Keratinocyte (primary cell): ENCODE measurements at regions not wholly inside any gene's neighbourhood (a gene's known extent, or its start where the extent isn't known, plus 50 kb on each side); places are given as distances from the start of the nearest gene placed in this dataset.

Experiments
- DNase-seq: peaks from one replicate; pipeline ENCODE4 v3.0.0-alpha.2; 2011; ENCODE audit warnings: low read depth, missing footprints, low spot score
- FAIRE-seq: peaks from 2 replicates; lab custom pipeline; 2011; peaks lifted over from hg19 to GRCh38; lab: Jason Lieb, UNC
- H2AFZ ChIP-seq: 2 replicates; pipeline ENCODE4 v1.6.0; 2012; ENCODE audit warnings: low read length, control low read depth, inconsistent platforms; ENCODE audit not compliant: control insufficient read depth
- H3K27ac ChIP-seq: 2 replicates; pipeline ENCODE4 v1.5.1; 2011; ENCODE audit warnings: low read length; ENCODE audit not compliant: control insufficient read depth, insufficient read depth
- H3K27me3 ChIP-seq: 3 replicates; pipeline ENCODE4 v1.6.0; 2011; ENCODE audit warnings: low read length; ENCODE audit not compliant: control insufficient read depth, insufficient read depth; ENCODE audit errors: extremely low read depth
- H3K36me3 ChIP-seq, 2 experiments: 2 replicates in 1 of 2; 3 replicates in 1 of 2; pipeline ENCODE4 v1.5.1; 2011; ENCODE audit warnings: low read length in 2 of 2, mild to moderate bottlenecking in 1 of 2; ENCODE audit not compliant: control insufficient read depth in 2 of 2, insufficient read depth in 2 of 2; ENCODE audit errors: extremely low read depth in 1 of 2
- H3K4me1 ChIP-seq: 3 replicates; pipeline ENCODE4 v1.5.1; 2011; ENCODE audit warnings: low read length; ENCODE audit not compliant: control insufficient read depth, insufficient read depth; ENCODE audit errors: extremely low read depth
- H3K4me2 ChIP-seq: 3 replicates; pipeline ENCODE4 v1.6.0; 2011; ENCODE audit warnings: low read depth, low read length; ENCODE audit not compliant: control insufficient read depth, insufficient read depth; ENCODE audit errors: extremely low read depth
- H3K4me3 ChIP-seq, 3 experiments: fragments of 200-600 bp in 1 of 3; sonication (generic) in 1 of 3; 2 replicates in 2 of 3; 3 replicates in 1 of 3; pipeline ENCODE4 v1.5.1; 2011 to 2016; ENCODE audit warnings: low read length in 3 of 3, mild to moderate bottlenecking in 3 of 3, control low read depth in 2 of 3, inconsistent platforms in 1 of 3, low read depth in 1 of 3, mixed read lengths in 1 of 3, mixed run types in 1 of 3, moderate library complexity in 1 of 3; ENCODE audit not compliant: control insufficient read depth in 2 of 3, insufficient read depth in 2 of 3; ENCODE audit errors: extremely low read depth in 1 of 3
- H3K79me2 ChIP-seq: 2 replicates; pipeline ENCODE4 v1.6.0; 2012; ENCODE audit warnings: low read length; ENCODE audit not compliant: control insufficient read depth, insufficient read depth
- H3K9ac ChIP-seq: 3 replicates; pipeline ENCODE4 v1.6.0; 2011; ENCODE audit warnings: low read length; ENCODE audit not compliant: control insufficient read depth, insufficient read depth; ENCODE audit errors: extremely low read depth
- H3K9me1 ChIP-seq: 3 replicates; pipeline ENCODE4 v1.6.0; 2011; ENCODE audit warnings: low read length; ENCODE audit not compliant: control insufficient read depth, insufficient read depth; ENCODE audit errors: extremely low read depth
- H3K9me3 ChIP-seq: 2 replicates; pipeline ENCODE4 v1.5.1; 2012; ENCODE audit warnings: low read depth, low read length; ENCODE audit not compliant: control insufficient read depth
- H4K20me1 ChIP-seq: 3 replicates; pipeline ENCODE4 v1.6.0; 2011; ENCODE audit warnings: low read length; ENCODE audit not compliant: control insufficient read depth, insufficient read depth; ENCODE audit errors: extremely low read depth
- EZH2 ChIP-seq: IDR thresholded peaks from one replicate; pipeline ENCODE4 v1.6.1; 2012; ENCODE audit warnings: inconsistent platforms, mild to moderate bottlenecking, low read length, moderate library complexity
- dilution Hi-C: fragments of 300-500 bp; cut with MboI; formaldehyde crosslinking; loops from one replicate; pipeline ENCODE4 v1.7.0; 2020; ENCODE audit warnings: low sequenced_read_pairs; ENCODE audit not compliant: extremely low pct_ligation_motif_present
- TF ChIP-seq, protein P1 (sequence below), 3 experiments: IDR thresholded peaks in 1 of 3; conservative IDR thresholded peaks in 1 of 3; optimal IDR thresholded peaks in 1 of 3; 2 replicates in 2 of 3; 3 replicates in 1 of 3; pipeline versions ENCODE3 to v1.5.1; 2011; ENCODE audit warnings: low read length in 3 of 3, mild to moderate bottlenecking in 3 of 3, moderate library complexity in 2 of 3, control low read depth in 1 of 3, inconsistent platforms in 1 of 3; ENCODE audit not compliant: insufficient read depth in 2 of 3; ENCODE audit errors: extremely low read depth in 1 of 3

- FAIRE-seq, result no peak
- TF ChIP-seq, protein P1, sequence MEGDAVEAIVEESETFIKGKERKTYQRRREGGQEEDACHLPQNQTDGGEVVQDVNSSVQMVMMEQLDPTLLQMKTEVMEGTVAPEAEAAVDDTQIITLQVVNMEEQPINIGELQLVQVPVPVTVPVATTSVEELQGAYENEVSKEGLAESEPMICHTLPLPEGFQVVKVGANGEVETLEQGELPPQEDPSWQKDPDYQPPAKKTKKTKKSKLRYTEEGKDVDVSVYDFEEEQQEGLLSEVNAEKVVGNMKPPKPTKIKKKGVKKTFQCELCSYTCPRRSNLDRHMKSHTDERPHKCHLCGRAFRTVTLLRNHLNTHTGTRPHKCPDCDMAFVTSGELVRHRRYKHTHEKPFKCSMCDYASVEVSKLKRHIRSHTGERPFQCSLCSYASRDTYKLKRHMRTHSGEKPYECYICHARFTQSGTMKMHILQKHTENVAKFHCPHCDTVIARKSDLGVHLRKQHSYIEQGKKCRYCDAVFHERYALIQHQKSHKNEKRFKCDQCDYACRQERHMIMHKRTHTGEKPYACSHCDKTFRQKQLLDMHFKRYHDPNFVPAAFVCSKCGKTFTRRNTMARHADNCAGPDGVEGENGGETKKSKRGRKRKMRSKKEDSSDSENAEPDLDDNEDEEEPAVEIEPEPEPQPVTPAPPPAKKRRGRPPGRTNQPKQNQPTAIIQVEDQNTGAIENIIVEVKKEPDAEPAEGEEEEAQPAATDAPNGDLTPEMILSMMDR (optimal IDR thresholded peaks at IDR 0.05 in 1 of 3, IDR thresholded peaks at IDR 0.05 in 1 of 3, conservative IDR thresholded peaks at IDR 0.05 in 1 of 3; ENCODE audit: extremely low read depth in 1 of 3, insufficient read depth in 2 of 3, low read length in 3 of 3), result no peak
- no peak for TF ChIP-seq EZH2
- dilution Hi-C loops, result no loop called here
Observed at GRCh38 chr4:188781655-188782054, 642.4 kb downstream of the TRIML1 start.

GRCh38 chr4:188783175-188783574 lies 643.9 kb downstream of the TRIML1 start:
- dilution Hi-C loops, result no loop called here

More at GRCh38 chr4:188781655-188782054, 642.4 kb downstream of the TRIML1 start:
- H3K9ac ChIP-seq, result no peak overlapping the region
- no peak overlapping the region for H3K27ac ChIP-seq
- H3K4me2 ChIP-seq, result no peak overlapping the region
- H3K9me1 ChIP-seq, result no peaks in the 10 kb centered on the region
- no peak overlapping the region for H2AFZ ChIP-seq
- H3K27me3 ChIP-seq, result no peaks in the 10 kb centered on the region
- DNase-seq, result no peak
- no peaks in the 10 kb centered on the region for H3K4me1 ChIP-seq
- no peaks in the 10 kb centered on the region for H3K36me3 ChIP-seq
- no peak overlapping the region for H3K4me3 ChIP-seq
- H3K9me3 ChIP-seq, result no peaks in the 10 kb centered on the region
- H4K20me1 ChIP-seq, result no peaks in the 10 kb centered on the region
- H3K79me2 ChIP-seq, result no peaks in the 10 kb centered on the region

More at GRCh38 chr4:188783175-188783574, 643.9 kb downstream of the TRIML1 start:
- no peaks in the 10 kb centered on the region for H3K9me3 ChIP-seq
- H3K27ac ChIP-seq, result no peak overlapping the region
- no peak overlapping the region for H2AFZ ChIP-seq
- no peak for DNase-seq
- H3K9me1 ChIP-seq, result no peaks in the 10 kb centered on the region
- H3K36me3 ChIP-seq, result no peaks in the 10 kb centered on the region
- no peaks in the 10 kb centered on the region for H3K27me3 ChIP-seq
- no peaks in the 10 kb centered on the region for H3K4me1 ChIP-seq
- H3K4me3 ChIP-seq, result no peak overlapping the region
- TF ChIP-seq EZH2, result no peak
- TF ChIP-seq, protein P1 (optimal IDR thresholded peaks at IDR 0.05 in 1 of 3, IDR thresholded peaks at IDR 0.05 in 1 of 3, conservative IDR thresholded peaks at IDR 0.05 in 1 of 3; ENCODE audit: extremely low read depth in 1 of 3, insufficient read depth in 2 of 3, low read length in 3 of 3), result no peak
- no peak overlapping the region for H3K9ac ChIP-seq
- H3K79me2 ChIP-seq, result no peaks in the 10 kb centered on the region
- FAIRE-seq, result no peak
- no peak overlapping the region for H3K4me2 ChIP-seq
- no peaks in the 10 kb centered on the region for H4K20me1 ChIP-seq
